ENCODE measurements at regions not wholly inside any gene's neighbourhood (a gene's known extent, or its start where the extent isn't known, plus 50 kb on each side); places are given as distances from the start of the nearest gene placed in this dataset.

DNA sequence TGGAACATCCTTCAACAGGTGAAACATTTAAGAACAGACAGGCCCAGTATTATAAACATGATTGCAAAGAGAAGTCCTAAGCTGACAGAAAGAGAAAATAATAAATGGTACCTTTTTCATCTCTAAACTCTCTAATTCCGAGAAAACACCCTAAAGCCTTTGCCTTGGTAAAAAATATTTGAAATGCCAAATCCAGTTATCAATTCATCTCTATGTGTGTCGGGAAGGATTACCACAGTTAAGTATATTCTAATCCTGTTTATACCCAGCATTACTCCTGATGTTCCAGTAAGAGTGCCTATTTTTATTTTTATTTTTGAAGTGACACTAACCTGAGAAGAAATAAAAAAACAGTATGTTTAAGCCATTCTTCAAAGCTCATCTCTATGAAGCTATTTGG, 219.3 kb upstream of the NANOGP8 start:
- TF ChIP-seq, protein P1, sequence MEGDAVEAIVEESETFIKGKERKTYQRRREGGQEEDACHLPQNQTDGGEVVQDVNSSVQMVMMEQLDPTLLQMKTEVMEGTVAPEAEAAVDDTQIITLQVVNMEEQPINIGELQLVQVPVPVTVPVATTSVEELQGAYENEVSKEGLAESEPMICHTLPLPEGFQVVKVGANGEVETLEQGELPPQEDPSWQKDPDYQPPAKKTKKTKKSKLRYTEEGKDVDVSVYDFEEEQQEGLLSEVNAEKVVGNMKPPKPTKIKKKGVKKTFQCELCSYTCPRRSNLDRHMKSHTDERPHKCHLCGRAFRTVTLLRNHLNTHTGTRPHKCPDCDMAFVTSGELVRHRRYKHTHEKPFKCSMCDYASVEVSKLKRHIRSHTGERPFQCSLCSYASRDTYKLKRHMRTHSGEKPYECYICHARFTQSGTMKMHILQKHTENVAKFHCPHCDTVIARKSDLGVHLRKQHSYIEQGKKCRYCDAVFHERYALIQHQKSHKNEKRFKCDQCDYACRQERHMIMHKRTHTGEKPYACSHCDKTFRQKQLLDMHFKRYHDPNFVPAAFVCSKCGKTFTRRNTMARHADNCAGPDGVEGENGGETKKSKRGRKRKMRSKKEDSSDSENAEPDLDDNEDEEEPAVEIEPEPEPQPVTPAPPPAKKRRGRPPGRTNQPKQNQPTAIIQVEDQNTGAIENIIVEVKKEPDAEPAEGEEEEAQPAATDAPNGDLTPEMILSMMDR (conservative IDR thresholded peaks at IDR 0.05 in 1 of 2, IDR thresholded peaks at IDR 0.05 in 1 of 2; ENCODE audit: low read depth in 1 of 2, low read length in 2 of 2) = no peak
- no peak for TF ChIP-seq EZH2 (IDR thresholded peaks at IDR 0.05; ENCODE audit: low read length, missing control alignments)
- Histone ChIP-seq H2AFZ (ENCODE audit: low read length) (no peak overlapping the region), H3K4me2 (ENCODE audit: extremely low read depth, insufficient read depth, low read length) (no peak overlapping the region), H3K4me3 (replicated peaks in 1 of 4; ENCODE audit: control extremely low read depth in 1 of 4, insufficient read depth in 1 of 4, low read depth in 3 of 4, low read length in 4 of 4) (no peak overlapping the region), H3K27ac (ENCODE audit: insufficient read depth, low read length) (no peak overlapping the region), H3K9ac (ENCODE audit: insufficient read depth, low read length) (no peak overlapping the region), H3K36me3 (ENCODE audit: control insufficient read depth, insufficient read depth, low read length) (no peaks in the 10 kb centered on the region), H3K79me2 (ENCODE audit: control insufficient read depth, insufficient read depth, low read length) (no peaks in the 10 kb centered on the region), H3K4me1 (ENCODE audit: control insufficient read depth, extremely low read depth, insufficient read depth, low read length) (peaks cover 16% of the 10 kb centered on the region), H3K27me3 (ENCODE audit: control insufficient read depth, insufficient read depth, low read length) (no peaks in the 10 kb centered on the region), H3K9me3 (ENCODE audit: control insufficient read depth, insufficient read depth, low read depth, low read length) (no peaks in the 10 kb centered on the region), H4K20me1 (ENCODE audit: control insufficient read depth, extremely low read depth, insufficient read depth, low read length) (no peaks in the 10 kb centered on the region)
- DNase-seq (ENCODE audit: low read depth in 2 of 2) = no peak

DNA sequence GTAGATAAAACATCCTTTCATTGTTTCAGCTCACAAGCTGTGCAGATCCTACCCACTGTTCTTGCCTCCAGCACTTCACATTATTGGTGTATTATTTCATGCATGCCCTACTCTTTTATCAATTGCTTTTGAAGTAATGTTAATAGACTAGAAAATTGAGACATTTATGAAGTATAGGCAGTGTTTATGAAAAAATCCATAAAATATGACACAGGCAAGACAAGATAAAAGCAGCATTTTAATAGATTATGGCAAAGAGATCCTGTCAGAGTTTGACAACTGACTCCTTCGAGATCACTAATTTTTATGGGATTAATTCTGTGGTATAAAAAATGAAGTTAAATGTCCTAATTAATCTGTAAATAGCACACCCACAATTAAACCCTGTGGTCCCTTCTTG, 217.2 kb upstream of the NANOGP8 start:
- no peak overlapping the region for H2AFZ ChIP-seq (ENCODE audit: low read length)
- no peaks in the 10 kb centered on the region for H3K79me2 ChIP-seq (ENCODE audit: control insufficient read depth, insufficient read depth, low read length)
- TF ChIP-seq, protein P1 (conservative IDR thresholded peaks at IDR 0.05 in 1 of 2, IDR thresholded peaks at IDR 0.05 in 1 of 2; ENCODE audit: low read depth in 1 of 2, low read length in 2 of 2) = no peak
- no peak for TF ChIP-seq EZH2 (IDR thresholded peaks at IDR 0.05; ENCODE audit: low read length, missing control alignments)
- H4K20me1 ChIP-seq (ENCODE audit: control insufficient read depth, extremely low read depth, insufficient read depth, low read length) = no peaks in the 10 kb centered on the region
- H3K27me3 ChIP-seq (ENCODE audit: control insufficient read depth, insufficient read depth, low read length) = no peaks in the 10 kb centered on the region
- no peak for DNase-seq (ENCODE audit: low read depth in 2 of 2)
- no peak overlapping the region for H3K4me3 ChIP-seq (replicated peaks in 1 of 4; ENCODE audit: control extremely low read depth in 1 of 4, insufficient read depth in 1 of 4, low read depth in 3 of 4, low read length in 4 of 4)
- no peaks in the 10 kb centered on the region for H3K36me3 ChIP-seq (ENCODE audit: control insufficient read depth, insufficient read depth, low read length)
- H3K4me1 ChIP-seq (ENCODE audit: control insufficient read depth, extremely low read depth, insufficient read depth, low read length) = peaks cover 15% of the 10 kb centered on the region
- no peak overlapping the region for H3K27ac ChIP-seq (ENCODE audit: insufficient read depth, low read length)
- H3K9ac ChIP-seq (ENCODE audit: insufficient read depth, low read length) = no peak overlapping the region
- H3K4me2 ChIP-seq (ENCODE audit: extremely low read depth, insufficient read depth, low read length) = no peak overlapping the region
- no peaks in the 10 kb centered on the region for H3K9me3 ChIP-seq (ENCODE audit: control insufficient read depth, insufficient read depth, low read depth, low read length)

DNA sequence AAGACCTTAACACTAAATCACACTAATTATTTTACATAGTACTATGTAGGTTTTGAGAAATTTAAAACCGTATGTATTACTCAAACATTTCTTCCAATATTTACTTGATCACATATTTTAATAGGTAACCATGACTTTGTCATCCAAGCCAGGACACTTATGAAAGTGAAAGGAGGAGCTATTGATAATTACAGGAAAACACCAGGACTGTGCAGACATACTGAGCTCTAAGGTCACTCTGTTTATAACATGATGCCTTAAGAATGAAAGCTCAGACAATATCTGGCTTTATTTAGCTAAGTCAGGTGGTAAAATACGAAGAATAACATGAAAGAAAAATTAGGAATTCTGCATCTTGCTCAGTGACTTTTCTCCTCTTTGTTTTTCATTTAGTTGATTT, 216.0 kb upstream of the NANOGP8 start:
- TF ChIP-seq, protein P1 (conservative IDR thresholded peaks at IDR 0.05 in 1 of 2, IDR thresholded peaks at IDR 0.05 in 1 of 2; ENCODE audit: low read depth in 1 of 2, low read length in 2 of 2) = no peak
- no peak for TF ChIP-seq EZH2 (IDR thresholded peaks at IDR 0.05; ENCODE audit: low read length, missing control alignments)
- DNase-seq (ENCODE audit: low read depth in 2 of 2) = no peak
- H4K20me1 ChIP-seq (ENCODE audit: control insufficient read depth, extremely low read depth, insufficient read depth, low read length) = no peaks in the 10 kb centered on the region
- H3K9me3 ChIP-seq (ENCODE audit: control insufficient read depth, insufficient read depth, low read depth, low read length) = no peaks in the 10 kb centered on the region
- H3K36me3 ChIP-seq (ENCODE audit: control insufficient read depth, insufficient read depth, low read length) = no peaks in the 10 kb centered on the region
- no peaks in the 10 kb centered on the region for H3K79me2 ChIP-seq (ENCODE audit: control insufficient read depth, insufficient read depth, low read length)
- no peaks in the 10 kb centered on the region for H3K27me3 ChIP-seq (ENCODE audit: control insufficient read depth, insufficient read depth, low read length)
- peaks cover 5% of the 10 kb centered on the region for H3K4me1 ChIP-seq (ENCODE audit: control insufficient read depth, extremely low read depth, insufficient read depth, low read length)
- H3K9ac ChIP-seq (ENCODE audit: insufficient read depth, low read length) = no peak overlapping the region
- no peak overlapping the region for H3K27ac ChIP-seq (ENCODE audit: insufficient read depth, low read length)
- H2AFZ ChIP-seq (ENCODE audit: low read length) = no peak overlapping the region
- no peak overlapping the region for H3K4me2 ChIP-seq (ENCODE audit: extremely low read depth, insufficient read depth, low read length)
- H3K4me3 ChIP-seq (replicated peaks in 1 of 4; ENCODE audit: control extremely low read depth in 1 of 4, insufficient read depth in 1 of 4, low read depth in 3 of 4, low read length in 4 of 4) = no peak overlapping the region
